CD4-positive, alpha-beta T cell (primary cell): ENCODE measurements at regions not wholly inside any gene's neighbourhood (a gene's known extent, or its start where the extent isn't known, plus 50 kb on each side); places are given as distances from the start of the nearest gene placed in this dataset.

Experiments
- ATAC-seq: fragments of 200-7000 bp; cut with Tn5 transposase; one replicate; pipeline ENCODE4 v1.10.0; 2022; ENCODE audit warnings: mild to moderate bottlenecking; ENCODE audit not compliant: poor library complexity
- CTCF ChIA-PET: fragments of 350-600 bp; sonication (Branson Sonifier 250); formaldehyde crosslinking; loops from one replicate; lab custom pipeline; 2021; ENCODE audit warnings: antibody characterized with exemption, inconsistent platforms; lab: Charles Lee
- POLR2A ChIA-PET: fragments of 350-600 bp; sonication (Branson Sonifier 250); formaldehyde crosslinking; loops from one replicate; lab custom pipeline; 2021; ENCODE audit warnings: antibody characterized with exemption, inconsistent platforms; lab: Charles Lee
- DNase-seq, 14 experiments: peaks; one replicate each; pipeline ENCODE4 v3.0.0-alpha.2; 2013 to 2020; ENCODE audit warnings: mixed read lengths in 2 of 14
- H3K27ac ChIP-seq, 2 donors: one replicate each; pipeline versions ENCODE4 v1.5.1 to v1.7.0; 2013; ENCODE audit warnings: low read length in 2 of 2, low read depth in 1 of 2, mild to moderate bottlenecking in 1 of 2
- H3K27me3 ChIP-seq, 2 experiments: 1 replicate in 1 of 2; 2 replicates in 1 of 2; pipeline versions ENCODE4 v1.6.1 to v1.7.0; 2013; ENCODE audit warnings: low read length in 2 of 2, control low read depth in 1 of 2, mild to moderate bottlenecking in 1 of 2, moderate library complexity in 1 of 2; ENCODE audit not compliant: insufficient read depth in 2 of 2, control insufficient read depth in 1 of 2
- H3K36me3 ChIP-seq: one replicate; pipeline ENCODE4 v1.6.1; 2013; ENCODE audit warnings: low read length, control low read depth; ENCODE audit not compliant: insufficient read depth
- H3K4me1 ChIP-seq: one replicate; pipeline ENCODE4 v1.6.1; 2013; ENCODE audit warnings: low read length, control low read depth; ENCODE audit not compliant: insufficient read depth
- H3K4me3 ChIP-seq: one replicate; pipeline ENCODE4 v1.5.1; 2013; ENCODE audit warnings: mild to moderate bottlenecking, low read length, moderate library complexity
- H3K9me3 ChIP-seq, 2 experiments: 1 replicate in 1 of 2; 2 replicates in 1 of 2; pipeline versions ENCODE4 v1.6.1 to v1.7.0; 2013; ENCODE audit warnings: low read length in 2 of 2, mild to moderate bottlenecking in 2 of 2, control low read depth in 1 of 2, moderate library complexity in 1 of 2; ENCODE audit not compliant: control insufficient read depth in 1 of 2, insufficient read depth in 1 of 2
- H3K27ac Mint-ChIP-seq: one replicate; pipeline ENCODE4 v1.8.0; 2020; ENCODE audit warnings: mixed read lengths
- H3K27me3 Mint-ChIP-seq: one replicate; pipeline ENCODE4 v1.8.0; 2021; ENCODE audit warnings: mixed read lengths
- H3K36me3 Mint-ChIP-seq: one replicate; pipeline ENCODE4 v1.8.0; 2021; ENCODE audit warnings: low read depth, mixed read lengths
- H3K4me1 Mint-ChIP-seq: one replicate; pipeline ENCODE4 v1.8.0; 2021; ENCODE audit warnings: low read depth, mixed read lengths
- H3K4me3 Mint-ChIP-seq: one replicate; pipeline ENCODE4 v1.8.0; 2020; ENCODE audit warnings: mild to moderate bottlenecking, mixed read lengths
- H3K9me3 Mint-ChIP-seq: one replicate; pipeline ENCODE4 v1.8.0; 2020; ENCODE audit warnings: mixed read lengths
- intact Hi-C, 2 experiments: fragments of 100-400 bp; cut with DNase I in 1 of 2; cut with micrococcal nuclease in 1 of 2; formaldehyde crosslinking; loops; one replicate each; pipeline versions ENCODE4 v1.15.1 to v1.9.0; 2023 to 2025; cut with DNase I, micrococcal nuclease
- TF ChIP-seq, protein P1 (sequence below): fragments of 200-600 bp; IDR thresholded peaks from one replicate; pipeline ENCODE4 v1.8.0; 2022; ENCODE audit warnings: antibody characterized with exemption, mild to moderate bottlenecking

DNA sequence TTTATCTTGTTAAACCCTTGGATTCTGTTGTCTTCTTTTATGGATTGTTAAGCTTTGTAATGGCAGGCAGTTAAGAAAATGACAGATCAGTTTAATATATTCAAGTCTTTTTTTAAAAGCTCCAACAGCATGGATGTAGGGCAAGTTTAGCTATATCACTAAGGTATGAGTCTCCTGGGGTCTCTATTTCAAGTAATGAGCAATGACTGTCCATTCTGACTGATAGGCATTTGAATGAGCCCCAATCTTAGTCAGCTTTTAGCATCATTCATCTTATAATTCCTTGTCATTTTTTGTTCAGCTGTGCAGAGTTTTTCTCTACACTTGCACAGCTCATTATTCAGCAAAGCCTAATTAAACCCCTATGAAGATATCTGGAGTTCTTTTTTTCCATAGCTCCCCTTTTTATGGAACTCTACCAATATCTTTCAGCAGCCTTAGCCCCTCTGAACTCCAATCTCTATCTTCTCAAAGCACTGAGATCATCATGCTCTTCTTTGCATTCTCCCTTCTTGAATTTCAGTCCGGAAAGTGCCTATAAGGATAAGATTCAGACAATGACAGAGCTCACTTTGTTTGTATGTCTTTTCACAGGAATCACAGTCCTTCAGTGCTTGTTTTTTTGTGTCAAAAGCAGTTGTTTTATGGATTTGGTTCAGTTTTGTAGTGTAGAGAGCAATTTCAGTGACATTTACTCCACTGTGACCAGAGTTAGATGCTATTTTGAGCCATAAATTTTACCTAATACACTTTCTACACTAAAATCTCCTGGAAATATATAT lies 97.2 kb upstream of the DOK5 start:
- CTCF ChIA-PET, result no interaction called here

DNA sequence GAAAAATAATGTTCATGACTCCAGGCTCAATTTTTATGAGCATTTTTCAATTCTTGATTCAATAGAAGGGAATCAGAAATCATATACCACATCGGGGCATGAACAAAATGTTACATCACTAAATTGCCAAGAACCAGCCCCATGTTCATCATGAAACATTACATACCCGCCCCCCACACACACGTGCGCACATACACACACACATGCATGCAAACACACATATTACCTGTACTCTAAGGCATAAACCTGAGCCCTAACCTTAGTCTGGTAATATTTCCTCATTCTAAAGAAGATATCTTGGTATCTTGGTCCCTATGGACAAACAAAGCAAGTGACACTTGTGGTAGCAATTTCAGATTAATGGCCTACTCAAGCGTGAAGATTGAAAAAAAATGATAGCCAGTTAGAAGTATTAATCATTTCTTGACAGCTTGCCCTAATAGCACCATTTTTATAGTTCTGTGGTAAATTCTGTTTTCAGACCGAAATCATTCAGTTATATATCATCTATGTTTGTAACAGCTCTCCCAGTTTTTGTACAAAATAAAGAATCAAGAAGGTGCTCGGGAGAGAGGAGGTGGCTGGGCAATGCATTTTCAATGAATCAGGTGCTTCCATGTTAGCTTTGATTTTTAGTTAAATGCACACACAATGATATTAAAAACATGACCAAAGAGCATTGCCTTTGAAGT lies 95.4 kb upstream of the DOK5 start:
- no peak overlapping the region for H3K27ac Mint-ChIP-seq
- H3K4me1 Mint-ChIP-seq, result no peaks in the 10 kb centered on the region
- Histone ChIP-seq H3K27ac (no peak overlapping the region), H3K9me3 (no peaks in the 10 kb centered on the region), H3K36me3 (no peaks in the 10 kb centered on the region), H3K4me1 (no peaks in the 10 kb centered on the region), H3K4me3 (no peak overlapping the region), H3K27me3 (no peaks in the 10 kb centered on the region)
- ChIA-PET POLR2A (no interaction called here), CTCF (no interaction called here)
- DNase-seq (no peak), ATAC-seq (no peak)
- intact Hi-C loops, result no loop called here
- no peaks in the 10 kb centered on the region for H3K9me3 Mint-ChIP-seq
- H3K27me3 Mint-ChIP-seq, result peaks cover 46% of the 10 kb centered on the region
- H3K36me3 Mint-ChIP-seq, result no peaks in the 10 kb centered on the region
- no peak overlapping the region for H3K4me3 Mint-ChIP-seq
- TF ChIP-seq, protein P1, sequence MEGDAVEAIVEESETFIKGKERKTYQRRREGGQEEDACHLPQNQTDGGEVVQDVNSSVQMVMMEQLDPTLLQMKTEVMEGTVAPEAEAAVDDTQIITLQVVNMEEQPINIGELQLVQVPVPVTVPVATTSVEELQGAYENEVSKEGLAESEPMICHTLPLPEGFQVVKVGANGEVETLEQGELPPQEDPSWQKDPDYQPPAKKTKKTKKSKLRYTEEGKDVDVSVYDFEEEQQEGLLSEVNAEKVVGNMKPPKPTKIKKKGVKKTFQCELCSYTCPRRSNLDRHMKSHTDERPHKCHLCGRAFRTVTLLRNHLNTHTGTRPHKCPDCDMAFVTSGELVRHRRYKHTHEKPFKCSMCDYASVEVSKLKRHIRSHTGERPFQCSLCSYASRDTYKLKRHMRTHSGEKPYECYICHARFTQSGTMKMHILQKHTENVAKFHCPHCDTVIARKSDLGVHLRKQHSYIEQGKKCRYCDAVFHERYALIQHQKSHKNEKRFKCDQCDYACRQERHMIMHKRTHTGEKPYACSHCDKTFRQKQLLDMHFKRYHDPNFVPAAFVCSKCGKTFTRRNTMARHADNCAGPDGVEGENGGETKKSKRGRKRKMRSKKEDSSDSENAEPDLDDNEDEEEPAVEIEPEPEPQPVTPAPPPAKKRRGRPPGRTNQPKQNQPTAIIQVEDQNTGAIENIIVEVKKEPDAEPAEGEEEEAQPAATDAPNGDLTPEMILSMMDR, result no peak

More for the DNA sequence above, 97.2 kb upstream of the DOK5 start:
- H3K36me3 Mint-ChIP-seq, result no peaks in the 10 kb centered on the region
- TF ChIP-seq, protein P1, result no peak
- H3K36me3 ChIP-seq, result no peaks in the 10 kb centered on the region
- H3K4me1 Mint-ChIP-seq, result no peaks in the 10 kb centered on the region
- H3K27ac ChIP-seq, result no peak overlapping the region
- no peaks in the 10 kb centered on the region for H3K27me3 ChIP-seq
- POLR2A ChIA-PET, result no interaction called here
- H3K9me3 Mint-ChIP-seq, result no peaks in the 10 kb centered on the region
- H3K4me1 ChIP-seq, result no peaks in the 10 kb centered on the region
- intact Hi-C loops, result no loop called here
- no peak for ATAC-seq
- peaks cover 30% of the 10 kb centered on the region for H3K27me3 Mint-ChIP-seq
- no peaks in the 10 kb centered on the region for H3K9me3 ChIP-seq
- no peak overlapping the region for H3K27ac Mint-ChIP-seq
- no peak overlapping the region for H3K4me3 Mint-ChIP-seq
- no peak overlapping the region for H3K4me3 ChIP-seq
- DNase-seq, result no peak

DNA sequence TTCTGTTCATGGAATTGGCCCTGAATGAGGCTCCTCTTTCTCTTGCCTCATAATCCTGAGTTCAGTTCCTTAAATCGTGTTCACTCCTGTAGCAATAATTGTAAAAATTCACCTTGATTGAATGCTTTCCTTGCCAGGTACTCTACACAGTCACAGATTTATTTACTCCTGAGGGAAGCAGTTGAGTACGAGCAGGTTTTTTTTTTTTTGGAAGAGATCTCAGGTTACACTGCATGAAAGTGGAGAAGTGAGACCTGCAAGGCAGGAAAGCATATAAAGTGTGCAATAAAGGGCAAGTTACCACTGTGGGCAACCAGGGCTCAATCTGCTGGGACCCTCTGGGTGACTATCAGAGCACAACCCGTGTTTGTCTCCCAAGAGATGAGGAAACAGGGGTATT lies 93.0 kb upstream of the DOK5 start:
- Histone ChIP-seq H3K27me3 (no peaks in the 10 kb centered on the region), H3K4me1 (no peaks in the 10 kb centered on the region), H3K4me3 (no peak overlapping the region), H3K9me3 (no peaks in the 10 kb centered on the region), H3K36me3 (no peaks in the 10 kb centered on the region), H3K27ac (no peak overlapping the region)
- no peak for DNase-seq
- H3K27me3 Mint-ChIP-seq, result peaks cover 56% of the 10 kb centered on the region
- POLR2A ChIA-PET, result no interaction called here
- H3K36me3 Mint-ChIP-seq, result no peaks in the 10 kb centered on the region
- TF ChIP-seq, protein P1, result no peak
- no peaks in the 10 kb centered on the region for H3K9me3 Mint-ChIP-seq
- no peaks in the 10 kb centered on the region for H3K4me1 Mint-ChIP-seq
- H3K4me3 Mint-ChIP-seq, result no peak overlapping the region
- no peak for ATAC-seq
- CTCF ChIA-PET, result no interaction called here
- no peak overlapping the region for H3K27ac Mint-ChIP-seq
- intact Hi-C loops, result no loop called here
